LNCaP clone FGC (cell line): ENCODE measurements at regions not wholly inside any gene's neighbourhood (a gene's known extent, or its start where the extent isn't known, plus 50 kb on each side); places are given as distances from the start of the nearest gene placed in this dataset.

Experiments
- DNase-seq: peaks from one replicate; pipeline ENCODE4 v3.0.0-alpha.2; 2011; ENCODE audit warnings: low read depth
- H3K4me3 ChIP-seq: 2 replicates; pipeline ENCODE4 v1.5.1; 2011; ENCODE audit warnings: mild to moderate bottlenecking, low read depth, low read length, control low read depth
- TF ChIP-seq, protein P1 (sequence below): IDR thresholded peaks from 2 replicates; pipeline ENCODE4 v1.5.1; 2012; ENCODE audit warnings: mild to moderate bottlenecking; ENCODE audit not compliant: control insufficient read depth, insufficient read depth; ENCODE audit errors: extremely low read depth

DNA sequence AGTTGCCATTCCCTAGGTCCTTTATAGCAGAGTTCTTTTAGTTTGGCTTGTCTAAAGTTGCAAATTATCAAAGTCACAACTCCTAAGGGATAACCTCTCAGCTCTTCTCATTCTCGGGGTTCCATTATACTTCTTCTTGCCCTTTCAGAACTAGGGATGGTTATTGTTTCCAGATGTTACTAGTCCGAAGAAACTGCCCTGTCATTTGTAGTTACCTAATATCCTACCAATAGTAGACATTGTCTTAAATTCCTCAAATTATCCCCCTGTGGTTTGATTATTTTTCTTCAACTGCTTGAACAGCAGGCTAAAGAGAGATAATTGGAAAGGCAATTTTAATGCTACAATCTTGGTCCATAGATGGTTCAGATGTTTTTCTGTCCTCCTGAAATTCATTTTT is 709.8 kb downstream of the KCTD16 start:
- no peak overlapping the region for H3K4me3 ChIP-seq
- DNase-seq, result no peak

DNA sequence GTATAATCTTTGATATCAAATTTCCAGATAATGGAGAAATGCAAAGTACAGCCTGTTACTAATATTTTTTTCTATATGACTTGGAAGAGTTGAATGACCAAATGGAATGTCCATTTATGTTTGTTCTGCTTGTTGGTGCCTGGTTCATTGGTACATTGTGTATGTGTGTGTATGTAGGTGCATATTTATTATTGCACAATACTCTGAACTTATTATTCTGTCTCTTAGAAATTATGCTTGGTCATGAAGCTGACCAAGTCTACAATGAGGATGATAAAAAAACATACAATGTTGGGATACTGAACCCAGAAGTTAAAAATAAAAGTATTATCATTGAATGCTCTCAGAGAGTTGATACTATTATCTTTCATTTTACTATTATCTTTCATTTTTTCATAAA is 706.3 kb downstream of the KCTD16 start:
- TF ChIP-seq, protein P1, sequence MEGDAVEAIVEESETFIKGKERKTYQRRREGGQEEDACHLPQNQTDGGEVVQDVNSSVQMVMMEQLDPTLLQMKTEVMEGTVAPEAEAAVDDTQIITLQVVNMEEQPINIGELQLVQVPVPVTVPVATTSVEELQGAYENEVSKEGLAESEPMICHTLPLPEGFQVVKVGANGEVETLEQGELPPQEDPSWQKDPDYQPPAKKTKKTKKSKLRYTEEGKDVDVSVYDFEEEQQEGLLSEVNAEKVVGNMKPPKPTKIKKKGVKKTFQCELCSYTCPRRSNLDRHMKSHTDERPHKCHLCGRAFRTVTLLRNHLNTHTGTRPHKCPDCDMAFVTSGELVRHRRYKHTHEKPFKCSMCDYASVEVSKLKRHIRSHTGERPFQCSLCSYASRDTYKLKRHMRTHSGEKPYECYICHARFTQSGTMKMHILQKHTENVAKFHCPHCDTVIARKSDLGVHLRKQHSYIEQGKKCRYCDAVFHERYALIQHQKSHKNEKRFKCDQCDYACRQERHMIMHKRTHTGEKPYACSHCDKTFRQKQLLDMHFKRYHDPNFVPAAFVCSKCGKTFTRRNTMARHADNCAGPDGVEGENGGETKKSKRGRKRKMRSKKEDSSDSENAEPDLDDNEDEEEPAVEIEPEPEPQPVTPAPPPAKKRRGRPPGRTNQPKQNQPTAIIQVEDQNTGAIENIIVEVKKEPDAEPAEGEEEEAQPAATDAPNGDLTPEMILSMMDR, result no peak
- no peak for DNase-seq
- no peak overlapping the region for H3K4me3 ChIP-seq

More for the DNA sequence above, 709.8 kb downstream of the KCTD16 start:
- TF ChIP-seq, protein P1, result no peak

DNA sequence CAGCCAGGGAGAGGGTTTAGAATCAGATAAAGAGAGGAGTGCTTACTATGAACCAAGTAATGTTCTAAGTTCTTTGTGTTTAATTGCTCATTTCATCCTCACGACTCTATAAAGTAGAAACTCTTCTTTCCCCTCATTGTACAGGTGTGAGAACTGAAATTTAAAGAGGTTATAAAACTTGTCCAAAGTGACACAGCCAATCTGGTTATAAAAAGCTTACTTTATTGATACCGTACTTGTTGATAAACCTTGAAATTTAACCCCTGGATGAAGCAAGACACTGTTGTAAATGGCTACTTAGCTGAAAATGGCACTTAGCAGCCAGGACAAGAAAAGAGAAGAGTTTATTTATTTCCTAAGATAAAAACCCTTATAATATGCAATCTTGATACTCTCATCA is 702.4 kb downstream of the KCTD16 start:
- TF ChIP-seq, protein P1, result no peak
- no peak for DNase-seq
- no peak overlapping the region for H3K4me3 ChIP-seq

DNA sequence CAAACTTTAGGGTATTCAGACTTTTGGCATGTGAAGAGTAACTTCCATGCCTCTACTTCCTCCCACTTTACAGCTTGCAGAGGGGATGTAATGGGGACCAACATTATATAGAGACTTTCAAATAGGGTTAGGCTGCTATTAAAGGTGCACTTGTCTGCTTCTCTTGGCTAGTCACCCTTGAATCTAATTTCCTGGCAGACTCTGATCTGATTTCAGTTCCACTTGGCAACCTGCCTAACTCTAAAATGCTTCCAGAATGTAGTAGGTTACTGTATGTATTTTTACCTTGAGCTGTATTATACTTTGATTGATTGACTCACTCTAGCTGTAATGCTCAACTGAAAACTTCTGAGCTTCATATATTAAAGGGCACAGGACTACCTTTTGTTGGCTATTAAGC is 693.4 kb downstream of the KCTD16 start:
- TF ChIP-seq, protein P1, result no peak
- DNase-seq, result no peak
- H3K4me3 ChIP-seq, result no peak overlapping the region

DNA sequence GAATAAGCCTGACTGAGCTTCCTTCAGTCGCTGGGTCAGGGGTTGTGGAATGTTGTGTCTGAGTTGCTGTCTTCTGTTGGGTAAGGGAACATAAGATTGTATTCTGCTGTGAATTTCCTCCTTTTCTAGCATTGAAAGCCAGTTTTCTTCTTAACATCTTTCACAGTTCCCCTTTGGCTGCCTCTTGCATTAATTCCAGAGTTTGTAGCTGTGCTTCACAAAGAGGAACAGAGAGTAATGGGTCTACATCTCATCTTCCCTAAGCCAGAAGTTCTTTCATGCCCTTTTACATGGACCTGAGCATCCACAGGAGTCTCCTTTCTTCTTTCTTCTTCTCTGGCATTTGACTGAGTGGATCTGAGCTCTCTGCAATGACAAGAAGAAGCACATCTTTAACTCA is 686.8 kb downstream of the KCTD16 start:
- TF ChIP-seq, protein P1, result no peak
- no peak overlapping the region for H3K4me3 ChIP-seq
- no peak for DNase-seq

DNA sequence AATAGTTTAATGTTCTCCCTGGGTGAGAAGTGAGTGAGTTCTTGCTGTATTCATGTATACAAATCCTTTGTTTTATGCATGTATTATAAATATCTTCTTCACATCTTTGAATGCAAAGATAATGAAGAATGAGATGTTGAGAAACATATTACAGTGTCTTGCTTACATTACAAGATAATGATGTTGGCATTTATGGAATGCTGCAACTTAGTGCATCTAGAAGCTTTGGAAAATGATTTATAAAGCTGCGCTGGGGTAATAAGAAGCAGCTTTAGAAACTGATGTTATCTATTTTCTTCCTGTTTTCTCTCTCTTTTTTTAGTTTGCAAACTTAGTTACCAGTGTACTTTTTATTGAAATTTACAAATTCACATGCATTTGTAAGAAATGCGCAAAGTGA is 673.4 kb downstream of the KCTD16 start:
- no peak overlapping the region for H3K4me3 ChIP-seq
- no peak for DNase-seq
- TF ChIP-seq, protein P1, result no peak

DNA sequence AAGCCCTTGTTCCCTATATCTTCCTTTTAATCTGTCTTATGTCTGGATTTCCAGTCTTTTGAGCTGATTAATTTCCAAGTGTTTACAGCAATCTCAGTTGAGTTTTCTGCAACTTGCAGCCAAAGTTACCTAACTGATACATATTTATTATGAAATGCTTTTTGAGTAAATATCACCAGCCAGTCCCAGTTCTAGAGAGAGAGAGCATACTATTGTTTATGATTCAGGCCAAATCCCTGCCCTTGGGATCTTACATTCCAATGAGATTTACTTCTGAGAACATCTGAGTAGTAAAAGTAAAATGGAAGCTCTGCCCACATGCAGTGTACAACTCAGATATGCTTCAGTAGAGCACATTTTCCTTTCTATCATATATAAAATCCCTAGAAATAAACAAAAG is 661.7 kb downstream of the KCTD16 start:
- DNase-seq, result no peak
- TF ChIP-seq, protein P1, result no peak
- H3K4me3 ChIP-seq, result no peak overlapping the region
